GM23248 (cell line): ENCODE measurements at regions not wholly inside any gene's neighbourhood (a gene's known extent, or its start where the extent isn't known, plus 50 kb on each side); places are given as distances from the start of the nearest gene placed in this dataset.

Source experiments
- DNase-seq: peaks from one replicate; pipeline ENCODE4 v3.0.0-alpha.2; 2015
- H2AFZ ChIP-seq: fragments of 200-600 bp; sonication (generic); 2 replicates; pipeline ENCODE4 v1.6.1; 2016; ENCODE audit warnings: antibody characterized with exemption
- H3F3A ChIP-seq: fragments of 200-600 bp; sonication (generic); 2 replicates; pipeline ENCODE4 v1.6.1; 2016; ENCODE audit warnings: mild to moderate bottlenecking, antibody characterized with exemption, mixed run types; ENCODE audit not compliant: insufficient read depth
- H3K27ac ChIP-seq: fragments of 200-600 bp; sonication (generic); 2 replicates; pipeline ENCODE4 v1.5.1; 2016; ENCODE audit warnings: mild to moderate bottlenecking
- H3K27me3 ChIP-seq: fragments of 200-600 bp; sonication (generic); replicated peaks from 2 replicates; pipeline ENCODE4 v1.6.1; 2016; ENCODE audit warnings: mild to moderate bottlenecking; ENCODE audit not compliant: insufficient read depth
- H3K36me3 ChIP-seq: fragments of 200-600 bp; sonication (generic); 2 replicates; pipeline ENCODE4 v1.6.1; 2016; ENCODE audit warnings: low read depth, mild to moderate bottlenecking
- H3K4me1 ChIP-seq: fragments of 200-600 bp; sonication (generic); 2 replicates; pipeline ENCODE4 v1.6.1; 2016; ENCODE audit warnings: mild to moderate bottlenecking; ENCODE audit not compliant: insufficient read depth
- H3K4me2 ChIP-seq: fragments of 200-600 bp; sonication (generic); one replicate; pipeline ENCODE4 v1.6.1; 2016; ENCODE audit warnings: mild to moderate bottlenecking; ENCODE audit not compliant: unreplicated experiment
- H3K4me3 ChIP-seq: fragments of 200-600 bp; sonication (generic); 2 replicates; pipeline ENCODE4 v1.5.1; 2016; ENCODE audit warnings: mild to moderate bottlenecking
- H3K79me2 ChIP-seq: fragments of 200-600 bp; sonication (generic); 2 replicates; pipeline ENCODE4 v1.6.1; 2016; ENCODE audit warnings: mild to moderate bottlenecking; ENCODE audit not compliant: insufficient read depth
- H3K9ac ChIP-seq: fragments of 200-600 bp; sonication (generic); 2 replicates; pipeline ENCODE4 v1.6.1; 2016; ENCODE audit warnings: mild to moderate bottlenecking
- H3K9me2 ChIP-seq: fragments of 200-600 bp; sonication (generic); 2 replicates; pipeline ENCODE4 v1.6.1; 2016; ENCODE audit warnings: mixed run types, mild to moderate bottlenecking, moderate library complexity; ENCODE audit not compliant: insufficient read depth
- H3K9me3 ChIP-seq: fragments of 200-600 bp; sonication (generic); one replicate; pipeline ENCODE4 v1.6.1; 2017; ENCODE audit warnings: low read depth
- H4K20me1 ChIP-seq: fragments of 200-600 bp; sonication (generic); 2 replicates; pipeline ENCODE4 v1.6.0; 2016; ENCODE audit not compliant: insufficient read depth
- EZH2 ChIP-seq: fragments of 200-600 bp; sonication (generic); IDR thresholded peaks from 2 replicates; pipeline ENCODE4 v1.6.1; 2018; ENCODE audit warnings: antibody characterized with exemption, mild to moderate bottlenecking; ENCODE audit not compliant: insufficient read depth, poor library complexity, severe bottlenecking
- EZH2phosphoT487 ChIP-seq: fragments of 200-600 bp; sonication (generic); IDR thresholded peaks from 2 replicates; pipeline ENCODE4 v1.6.1; 2018; ENCODE audit warnings: antibody characterized with exemption, moderate library complexity, mild to moderate bottlenecking, low read depth; ENCODE audit not compliant: insufficient read depth
- WGBS, 2 experiments: methylation state at CpG; one replicate each; pipeline ENCODE4 v1.1.6; 2015 to 2017; ENCODE audit warnings: low lambda C conversion rate in 2 of 2, low coverage in 1 of 2; ENCODE audit errors: missing lambda C conversion rate in 2 of 2; 5-methylcytosine and 5-hydroxymethylcytosine counted together
- in situ Hi-C: fragments of 300-500 bp; cut with MboI; formaldehyde crosslinking; loops from 2 replicates; pipeline ENCODE4 v1.15.0; 2020

DNA sequence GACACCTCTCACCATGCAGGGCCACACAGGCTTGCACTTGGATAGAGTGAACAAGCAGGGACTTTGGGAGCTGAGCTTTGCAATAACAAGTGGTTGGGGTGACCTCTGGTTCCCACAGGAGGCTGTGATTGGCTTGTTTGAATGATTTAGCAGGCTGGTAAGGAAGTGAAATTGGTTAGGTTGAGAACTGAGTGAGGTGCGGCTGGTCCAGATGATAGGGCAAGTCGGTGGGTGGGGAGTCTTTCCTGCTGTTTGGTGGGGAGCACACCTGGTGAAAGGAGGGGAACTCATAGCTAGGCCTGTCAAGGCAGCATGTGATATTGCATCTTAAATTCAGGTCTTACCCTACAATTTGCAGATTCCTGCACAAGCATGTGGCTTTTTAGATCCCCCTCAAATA is 794.6 kb upstream of the ZNF608 start:
- in situ Hi-C loops: no loop called here
- Histone ChIP-seq H3K27me3 (no peaks in the 10 kb centered on the region; the same call in none of the 2 replicates), H4K20me1 (no peaks in the 10 kb centered on the region), H3K27ac (no peak overlapping the region), H3K4me3 (no peak overlapping the region), H3K9me3 (peaks cover 10% of the 10 kb centered on the region), H2AFZ (no peak overlapping the region), H3K36me3 (no peaks in the 10 kb centered on the region), H3K79me2 (no peaks in the 10 kb centered on the region), H3K9ac (no peak overlapping the region), H3K4me2 (no peak overlapping the region), H3K9me2 (no peaks in the 10 kb centered on the region), H3F3A (peaks cover 10% of the 10 kb centered on the region), H3K4me1 (peaks cover 10% of the 10 kb centered on the region)
- WGBS, 2 experiments: 84 to 96% methylated on average over 2 of the region's 2 CpGs
- no peak for DNase-seq
- TF ChIP-seq EZH2 (no peak), EZH2phosphoT487 (no peak)

DNA sequence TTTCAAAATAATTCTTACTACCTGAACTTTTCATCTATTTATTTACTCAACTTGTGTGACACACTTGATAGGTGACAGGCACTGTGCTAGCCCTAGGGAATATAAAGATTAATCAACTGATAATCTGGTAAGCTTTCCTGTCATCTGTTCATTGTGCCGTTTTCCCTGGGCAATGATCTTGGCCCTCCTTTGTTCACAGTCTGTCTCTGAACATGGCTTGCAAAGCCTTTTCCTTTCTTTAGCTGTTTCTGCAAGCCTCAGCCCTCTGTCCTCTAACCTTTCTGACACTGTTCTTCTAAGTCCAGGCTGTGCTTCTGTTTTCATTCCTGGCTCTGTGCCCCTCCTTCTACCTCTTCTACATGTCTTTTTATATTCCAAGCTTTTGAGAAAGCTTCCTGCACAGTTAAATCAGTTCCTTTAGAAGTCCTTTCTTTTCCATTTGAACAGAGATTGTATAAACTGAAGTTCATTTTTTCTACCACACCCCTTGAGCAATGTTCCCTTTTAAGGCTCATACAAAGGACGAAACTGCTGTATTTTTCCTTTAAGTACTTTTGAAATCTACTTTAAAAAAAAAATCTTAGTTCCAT is 803.0 kb upstream of the ZNF608 start:
- Histone ChIP-seq H3K36me3 (no peaks in the 10 kb centered on the region), H4K20me1 (no peaks in the 10 kb centered on the region), H3K27ac (no peak overlapping the region), H3K4me1 (peaks cover 12% of the 10 kb centered on the region; the same call in 1 of the 2 replicates), H3K9me2 (no peaks in the 10 kb centered on the region), H3F3A (no peaks in the 10 kb centered on the region), H3K79me2 (no peaks in the 10 kb centered on the region), H2AFZ (no peak overlapping the region), H3K9ac (no peak overlapping the region), H3K9me3 (no peaks in the 10 kb centered on the region), H3K4me3 (no peak overlapping the region), H3K4me2 (no peak overlapping the region), H3K27me3 (no peaks in the 10 kb centered on the region)
- no peak for DNase-seq
- no peak for TF ChIP-seq EZH2phosphoT487
- no peak for TF ChIP-seq EZH2
- in situ Hi-C loops: no loop called here
- 48 to 62% methylated on average over 2 of the region's 2 CpGs for WGBS, 2 experiments

DNA sequence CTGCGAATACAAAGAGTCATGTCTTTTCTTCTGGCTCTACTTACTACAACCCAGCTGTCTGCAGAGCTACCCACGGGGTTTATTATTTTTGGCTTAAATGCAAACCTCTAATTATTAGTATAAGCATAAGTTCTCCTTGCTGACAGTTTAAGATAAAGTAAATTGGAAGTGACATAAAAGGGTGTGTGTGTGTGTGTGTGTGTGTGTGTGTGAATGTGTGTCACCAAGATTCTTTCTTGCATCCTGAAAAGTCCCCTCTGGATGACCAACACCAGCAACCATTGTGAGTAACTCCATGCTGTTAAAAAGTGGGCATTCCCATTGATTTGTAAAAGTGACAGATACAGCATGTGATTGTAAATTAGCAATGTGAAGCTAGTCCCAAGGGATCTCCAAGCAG is 803.8 kb upstream of the ZNF608 start:
- H3K9me2 ChIP-seq: no peaks in the 10 kb centered on the region
- no peak overlapping the region for H3K27ac ChIP-seq
- H3K4me3 ChIP-seq: no peak overlapping the region
- no peak overlapping the region for H3K9ac ChIP-seq
- WGBS, 2 experiments: 0 to 2% methylated on average over 2 of the region's 2 CpGs
- TF ChIP-seq EZH2 (no peak), EZH2phosphoT487 (peak; percentile 66; the same call in 1 of the 2 replicates)
- peak; percentile 31 for DNase-seq
- no peaks in the 10 kb centered on the region for H3K36me3 ChIP-seq
- H3K9me3 ChIP-seq: no peaks in the 10 kb centered on the region
- H2AFZ ChIP-seq: no peak overlapping the region
- H3K27me3 ChIP-seq: no peaks in the 10 kb centered on the region; the same call in 1 of the 2 replicates
- H3K79me2 ChIP-seq: no peaks in the 10 kb centered on the region
- peaks cover 12% of the 10 kb centered on the region; the same call in 1 of the 2 replicates for H3K4me1 ChIP-seq
- in situ Hi-C loops: no loop called here
- H4K20me1 ChIP-seq: no peaks in the 10 kb centered on the region
- H3F3A ChIP-seq: no peaks in the 10 kb centered on the region
- no peak overlapping the region for H3K4me2 ChIP-seq

DNA sequence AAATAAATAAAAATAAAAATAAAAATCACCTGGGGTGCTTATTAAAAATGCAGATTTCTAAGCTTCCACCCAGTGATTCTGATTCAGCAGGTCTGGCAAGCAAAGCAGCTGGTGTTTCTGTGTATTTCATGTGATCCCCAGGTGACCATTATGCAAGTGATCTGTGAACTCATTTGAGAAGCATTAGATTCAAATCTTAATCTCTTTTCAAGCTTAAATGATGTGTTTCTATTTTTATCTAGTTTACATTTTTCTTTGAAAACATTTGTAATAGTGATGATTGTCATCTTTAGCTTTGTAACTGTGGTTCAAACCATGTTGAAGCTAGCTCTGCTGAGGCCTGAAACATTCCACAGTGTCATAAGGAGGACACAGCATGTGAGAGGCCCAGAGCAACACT is 804.8 kb upstream of the ZNF608 start:
- no peak overlapping the region for H2AFZ ChIP-seq
- no peaks in the 10 kb centered on the region for H3K36me3 ChIP-seq
- peaks cover 12% of the 10 kb centered on the region; the same call in 1 of the 2 replicates for H3K4me1 ChIP-seq
- H4K20me1 ChIP-seq: no peaks in the 10 kb centered on the region
- TF ChIP-seq EZH2phosphoT487 (no peak), EZH2 (no peak)
- no peak for DNase-seq
- no peaks in the 10 kb centered on the region for H3K79me2 ChIP-seq
- H3K9ac ChIP-seq: no peak overlapping the region
- H3K4me2 ChIP-seq: no peak overlapping the region
- no peaks in the 10 kb centered on the region; the same call in 1 of the 2 replicates for H3K27me3 ChIP-seq
- H3K9me2 ChIP-seq: no peaks in the 10 kb centered on the region
- no peak overlapping the region for H3K4me3 ChIP-seq
- H3K27ac ChIP-seq: no peak overlapping the region
- no peaks in the 10 kb centered on the region for H3K9me3 ChIP-seq
- in situ Hi-C loops: no loop called here
- H3F3A ChIP-seq: no peaks in the 10 kb centered on the region
